ENCODE measurements at regions not wholly inside any gene's neighbourhood (a gene's known extent, or its start where the extent isn't known, plus 50 kb on each side); places are given as distances from the start of the nearest gene placed in this dataset.

GRCh38 chr17:52242268-52242667 is 83.8 kb upstream of the CA10 start:
- TF ChIP-seq CTCF (IDR thresholded peaks at IDR 0.05; ENCODE audit: insufficient read depth, low read length): no peak
- no peak for DNase-seq (ENCODE audit: low read depth)
- no peak overlapping the region for H3K4me3 ChIP-seq (ENCODE audit: low read depth, low read length)

- TF ChIP-seq CTCF (IDR thresholded peaks at IDR 0.05; ENCODE audit: insufficient read depth, low read length): no peak
- H3K4me3 ChIP-seq (ENCODE audit: low read depth, low read length): no peak overlapping the region
- no peak for DNase-seq (ENCODE audit: low read depth)
Measured at GRCh38 chr17:52237151-52237550, 78.6 kb upstream of the CA10 start.

- TF ChIP-seq CTCF (IDR thresholded peaks at IDR 0.05; ENCODE audit: insufficient read depth, low read length): no peak
- DNase-seq (ENCODE audit: low read depth): no peak
- no peak overlapping the region for H3K4me3 ChIP-seq (ENCODE audit: low read depth, low read length)
Measured at GRCh38 chr17:52235516-52235915, 77.0 kb upstream of the CA10 start.

- no peak overlapping the region for H3K4me3 ChIP-seq (ENCODE audit: low read depth, low read length)
- no peak for TF ChIP-seq CTCF (IDR thresholded peaks at IDR 0.05; ENCODE audit: insufficient read depth, low read length)
- DNase-seq (ENCODE audit: low read depth): no peak
Measured at GRCh38 chr17:52233632-52234031, 75.1 kb upstream of the CA10 start.

GRCh38 chr17:52233176-52233575 is 74.7 kb upstream of the CA10 start:
- H3K4me3 ChIP-seq (ENCODE audit: low read depth, low read length): no peak overlapping the region
- TF ChIP-seq CTCF (IDR thresholded peaks at IDR 0.05; ENCODE audit: insufficient read depth, low read length): no peak
- no peak for DNase-seq (ENCODE audit: low read depth)

GRCh38 chr17:52228823-52229222 is 70.3 kb upstream of the CA10 start:
- TF ChIP-seq CTCF (IDR thresholded peaks at IDR 0.05; ENCODE audit: insufficient read depth, low read length): no peak
- no peak for DNase-seq (ENCODE audit: low read depth)
- H3K4me3 ChIP-seq (ENCODE audit: low read depth, low read length): no peak overlapping the region

- H3K4me3 ChIP-seq (ENCODE audit: low read depth, low read length): no peak overlapping the region
- DNase-seq (ENCODE audit: low read depth): no peak
- TF ChIP-seq CTCF (IDR thresholded peaks at IDR 0.05; ENCODE audit: insufficient read depth, low read length): no peak
Measured at GRCh38 chr17:52227926-52228325, 69.4 kb upstream of the CA10 start.
